ENCODE measurements at regions not wholly inside any gene's neighbourhood (a gene's known extent, or its start where the extent isn't known, plus 50 kb on each side); places are given as distances from the start of the nearest gene placed in this dataset.

DNA sequence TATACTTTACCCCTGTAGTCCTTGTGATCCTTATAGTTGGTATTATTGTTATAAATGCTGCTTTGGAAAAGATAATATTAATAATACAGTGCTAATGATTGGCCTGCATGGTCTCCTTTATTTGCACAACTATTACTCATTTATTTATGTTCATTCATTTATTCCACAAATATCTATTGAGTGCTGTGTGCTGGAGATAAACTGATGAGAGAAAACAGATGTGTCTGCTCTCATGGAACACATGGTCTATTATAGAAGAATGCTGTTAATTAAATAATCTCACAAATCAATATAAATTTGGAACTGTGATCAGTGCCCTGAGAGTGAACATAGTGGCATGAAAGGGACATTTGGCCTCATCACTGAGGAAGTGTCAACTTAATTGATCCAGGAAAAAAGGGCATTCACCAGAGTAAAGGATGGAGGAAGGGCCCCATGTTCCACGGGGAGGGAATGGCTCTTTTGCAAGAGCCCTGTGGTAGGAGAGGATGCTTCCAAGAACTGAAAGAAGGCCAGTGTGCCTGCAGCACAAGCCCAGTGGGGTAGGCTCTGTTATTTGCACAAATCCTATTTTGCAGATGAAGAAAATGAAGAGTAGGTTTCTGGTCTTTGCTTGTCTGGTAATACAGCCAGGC is 91.5 kb upstream of the STK39 start:
- DNase-seq (ENCODE audit: low spot score) = no peak

DNA sequence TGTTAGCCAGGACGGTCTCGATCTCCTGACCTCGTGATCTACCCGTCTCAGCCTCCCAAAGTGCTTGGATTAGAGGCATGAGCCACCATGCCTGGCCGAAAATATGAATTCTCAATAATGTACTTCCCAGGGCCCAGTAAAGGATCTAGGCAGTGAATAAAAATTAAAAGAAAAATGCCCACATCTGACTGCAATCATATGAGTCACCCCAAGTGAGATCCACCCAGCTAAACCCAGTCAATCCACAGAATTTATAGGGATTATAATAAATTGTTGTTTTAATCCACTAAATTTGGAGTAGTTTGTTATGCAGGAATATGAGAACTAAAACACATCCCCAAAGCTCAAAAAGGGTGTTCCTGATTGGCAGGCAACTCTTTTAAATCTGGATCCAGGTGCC is 93.5 kb upstream of the STK39 start:
- DNase-seq (ENCODE audit: low spot score) = no peak

DNA sequence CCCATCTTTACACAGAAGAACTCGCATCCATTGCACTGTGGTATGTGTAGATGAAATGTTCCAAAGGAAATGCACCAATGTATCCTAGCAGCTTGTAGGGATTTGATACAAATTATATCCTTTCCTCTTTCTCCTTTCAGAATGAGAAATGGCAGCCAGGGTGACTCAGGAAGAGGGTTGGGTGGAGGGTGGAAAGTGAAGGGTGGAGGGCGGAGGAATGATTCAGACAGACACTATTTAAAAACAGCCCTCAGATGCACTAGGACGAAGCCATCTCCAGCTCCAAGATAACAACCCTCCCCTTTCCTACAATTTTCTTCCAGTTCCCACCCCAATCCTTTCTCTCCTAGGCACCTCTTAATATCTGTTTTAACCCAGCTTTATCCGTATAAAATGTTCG is 96.2 kb upstream of the STK39 start:
- peak; percentile 71 for DNase-seq (ENCODE audit: low spot score)

DNA sequence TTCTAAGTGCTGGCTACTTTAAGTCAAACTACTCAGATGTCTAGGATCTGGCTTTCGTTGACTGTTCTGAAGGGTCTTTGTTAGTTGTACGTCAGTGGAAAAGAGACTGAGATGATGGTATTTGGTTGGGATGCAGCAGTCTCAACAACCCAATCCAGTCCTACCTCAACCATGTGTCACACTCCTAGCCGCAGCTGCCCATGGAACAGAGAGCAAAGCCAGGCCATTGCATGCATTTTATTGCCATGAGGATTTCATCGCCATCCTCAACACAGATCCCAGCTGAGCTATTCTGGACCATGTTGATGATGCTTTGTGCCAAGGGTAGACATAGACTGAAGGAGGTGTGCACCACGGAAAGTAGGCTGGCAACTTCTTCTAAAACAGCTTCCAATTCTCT is 97.3 kb upstream of the STK39 start:
- no peak for DNase-seq (ENCODE audit: low spot score)

DNA sequence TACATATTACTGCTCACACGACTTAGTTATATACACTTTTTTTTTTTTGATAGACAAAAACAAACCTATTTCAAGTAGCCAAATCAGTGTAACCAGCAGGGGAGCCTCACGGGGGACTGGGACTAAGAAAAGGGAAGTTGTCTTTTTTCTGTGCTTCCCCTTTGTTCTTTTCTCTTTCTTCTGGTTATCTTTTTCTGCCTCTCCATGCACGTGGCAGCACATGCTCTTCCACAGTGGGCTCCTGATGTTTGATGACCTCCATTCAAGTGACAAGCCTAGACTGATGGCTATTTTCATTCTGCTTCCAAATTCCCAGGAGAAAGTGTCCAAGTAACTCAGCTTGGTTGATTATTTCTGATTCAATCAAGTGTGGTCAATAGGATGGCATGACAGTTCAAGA is 98.2 kb upstream of the STK39 start:
- DNase-seq (ENCODE audit: low spot score) = no peak

DNA sequence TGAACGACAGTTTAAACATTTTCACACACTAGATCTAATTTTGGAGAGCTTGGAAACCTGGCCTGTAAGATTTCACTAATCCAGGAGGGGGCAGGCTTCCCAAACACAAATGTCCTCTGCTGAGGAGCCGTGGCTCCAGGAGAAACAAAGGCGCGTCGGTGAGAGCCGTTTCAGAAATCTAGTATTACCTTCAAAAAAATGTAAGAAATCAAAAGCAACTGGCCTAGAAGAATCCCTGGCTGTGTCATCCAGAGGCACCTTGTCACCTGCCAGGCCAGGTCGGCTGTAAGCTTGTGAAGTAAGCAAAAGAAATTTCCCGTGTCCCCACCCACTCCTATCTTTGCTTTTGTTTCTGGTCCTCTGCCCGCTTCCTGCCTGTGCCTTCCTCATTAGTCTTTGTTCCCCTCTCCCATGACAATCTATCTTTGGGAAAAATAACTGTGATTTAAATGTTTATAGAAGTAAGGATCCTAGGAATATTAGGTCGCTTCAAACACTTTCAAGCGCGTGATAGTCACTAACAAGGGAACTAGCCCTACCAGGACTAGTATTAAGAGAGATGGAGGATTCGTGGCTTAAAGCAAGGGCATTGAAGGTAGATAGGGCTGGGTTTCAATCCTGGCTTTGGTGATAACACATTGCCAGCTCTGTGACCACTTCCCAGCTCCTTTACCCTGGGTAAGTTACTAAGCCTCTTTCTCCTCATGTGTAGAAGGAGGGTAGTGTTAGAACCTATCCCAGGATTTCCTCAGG is 99.5 kb upstream of the STK39 start:
- peak; percentile 59 for DNase-seq (ENCODE audit: low spot score)

DNA sequence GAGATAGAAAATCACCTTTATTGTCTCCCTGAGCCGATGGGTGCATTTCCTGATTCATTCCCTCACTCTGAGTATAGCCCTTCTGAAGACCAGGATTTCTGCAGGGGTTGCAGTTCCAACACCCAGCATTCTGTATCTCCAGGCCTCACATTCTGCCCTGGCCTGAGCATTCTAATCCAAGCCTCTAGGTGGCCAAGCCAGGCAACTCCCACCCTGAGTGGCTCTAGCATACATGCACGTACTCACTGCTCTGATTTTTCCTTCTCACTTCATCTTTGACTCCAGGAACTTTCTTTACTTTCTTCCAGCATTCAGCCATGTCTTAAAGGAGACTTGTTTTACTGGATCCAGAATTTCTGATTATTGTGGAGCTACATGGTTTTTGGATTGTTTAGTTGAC is 100.7 kb upstream of the STK39 start:
- no peak for DNase-seq (ENCODE audit: low spot score)

DNA sequence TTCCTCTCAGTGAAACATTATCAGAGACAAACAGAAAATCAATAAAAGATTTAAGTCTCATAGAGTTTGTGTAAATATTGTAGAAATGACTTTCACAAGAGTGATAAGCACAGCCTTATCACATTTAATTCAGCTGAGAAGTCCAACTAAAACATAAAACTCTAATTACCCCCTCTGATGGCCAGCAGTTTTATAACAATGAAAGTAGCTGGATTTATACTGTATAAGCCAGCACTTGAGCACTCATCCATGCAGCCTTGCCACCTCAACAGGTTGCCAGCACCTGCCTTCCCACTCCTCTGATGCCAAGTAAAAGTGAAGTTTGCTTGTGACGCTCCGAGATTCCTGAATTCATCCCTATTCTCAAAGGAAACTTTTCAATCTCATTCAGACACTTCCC is 103.0 kb upstream of the STK39 start:
- no peak for DNase-seq (ENCODE audit: low spot score)

DNA sequence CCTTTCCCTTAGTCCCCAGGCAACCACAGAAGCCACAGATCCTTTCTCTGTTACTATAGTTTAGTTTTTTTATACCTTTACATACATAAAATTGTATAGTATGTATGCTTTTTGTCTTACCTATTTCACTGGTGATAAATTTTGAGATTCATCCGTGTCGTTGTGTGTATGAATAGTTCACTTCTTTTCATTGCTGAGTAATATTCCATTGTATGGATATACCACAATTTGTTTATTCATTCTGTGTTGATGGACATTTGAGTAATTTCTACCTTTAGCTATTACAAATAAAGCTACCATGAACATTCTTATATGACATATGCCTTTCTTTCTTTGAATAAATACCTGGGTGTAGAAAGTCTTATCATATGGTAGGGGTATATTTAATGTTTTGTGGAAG is 102.8 kb upstream of the CERS6 start:
- DNase-seq (ENCODE audit: low spot score) = no peak

DNA sequence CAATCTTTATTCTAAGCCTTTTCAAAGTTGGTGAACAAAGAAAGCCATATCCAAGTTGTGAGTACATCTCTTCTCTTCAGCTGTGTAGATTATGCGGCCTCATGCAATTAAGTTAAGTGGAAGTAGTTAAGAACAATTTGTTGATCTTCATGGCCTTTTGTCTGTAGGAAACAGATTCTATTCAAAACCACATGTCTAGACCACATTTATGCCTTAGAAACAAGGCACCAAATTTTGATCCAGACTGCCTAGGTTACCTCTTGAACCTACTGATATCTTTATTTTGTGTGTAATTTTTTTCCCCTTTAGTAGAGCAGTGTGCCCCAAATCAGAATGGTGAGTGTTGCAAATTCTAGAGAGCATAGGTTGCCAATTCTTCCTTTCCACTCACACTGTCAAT is 101.6 kb upstream of the CERS6 start:
- no peak for DNase-seq (ENCODE audit: low spot score)

DNA sequence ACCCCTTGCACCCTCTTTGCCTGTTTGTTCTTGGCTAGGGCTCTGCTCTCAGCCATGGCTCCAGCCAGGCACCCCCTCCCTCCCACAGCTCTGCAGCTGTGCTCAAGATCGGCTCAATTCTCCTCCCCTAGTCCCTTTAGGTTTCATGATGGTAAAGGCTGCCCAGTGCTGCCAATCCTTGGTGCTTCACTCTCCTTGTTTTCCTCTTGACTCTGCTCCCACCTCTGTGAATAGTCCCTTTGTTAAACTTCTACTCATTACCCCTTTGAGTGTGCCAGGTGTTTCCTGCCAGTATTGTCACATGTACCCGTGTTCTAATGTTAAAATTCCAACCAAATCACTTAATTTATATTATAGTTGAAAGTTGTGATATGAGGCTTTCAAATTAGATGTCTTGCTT is 101.0 kb upstream of the CERS6 start:
- DNase-seq (ENCODE audit: low spot score) = no peak

DNA sequence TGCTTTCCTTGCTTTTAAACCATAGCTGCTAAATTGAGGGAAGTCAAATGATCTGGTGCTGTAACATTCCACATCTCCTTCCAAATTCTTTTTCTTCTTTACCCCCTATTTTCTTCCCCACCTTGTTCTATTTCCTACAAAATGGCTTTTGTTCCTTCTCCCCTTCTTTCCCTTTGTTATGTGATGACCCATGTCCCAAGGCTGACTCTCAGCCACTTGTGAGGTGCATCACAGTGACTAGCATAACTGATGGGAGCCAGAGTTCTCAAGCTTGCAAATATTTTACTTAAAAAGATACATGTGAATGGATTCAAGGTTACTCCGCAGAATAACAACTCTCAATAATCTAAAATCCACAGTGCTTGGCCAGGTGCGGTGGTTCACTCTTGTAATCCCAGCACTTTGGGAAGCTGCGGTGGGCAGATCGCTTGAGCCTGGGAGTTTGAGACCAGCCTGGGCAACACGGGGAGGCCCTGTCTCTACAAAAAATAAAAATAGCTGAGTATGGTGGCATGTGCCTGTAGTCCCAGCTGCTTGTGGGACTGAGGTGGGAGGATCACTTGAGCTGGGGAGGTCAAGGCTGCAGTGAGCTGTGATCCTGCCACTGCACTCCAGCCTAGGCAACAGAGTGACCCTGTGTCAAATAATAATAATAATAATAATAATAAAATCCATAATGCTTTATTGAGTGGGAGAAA is 100.1 kb upstream of the CERS6 start:
- no peak for DNase-seq (ENCODE audit: low spot score)

DNA sequence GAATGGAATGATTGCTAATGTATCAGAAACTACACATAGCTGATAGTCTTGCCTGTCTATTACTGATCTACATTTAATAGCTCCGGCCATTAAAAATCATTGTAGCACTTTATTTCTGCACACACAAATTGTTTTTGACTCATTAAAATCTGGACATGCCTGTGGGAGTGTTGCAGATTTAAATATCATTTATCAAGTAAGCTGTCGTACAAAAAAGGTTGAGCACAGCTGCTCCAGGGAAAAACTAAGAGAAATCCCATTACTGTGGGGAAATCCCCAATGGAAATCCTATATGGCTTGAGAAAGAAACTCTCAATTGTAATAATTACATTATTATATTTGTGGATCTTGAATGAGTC is 99.6 kb upstream of the CERS6 start:
- DNase-seq (ENCODE audit: low spot score) = no peak

DNA sequence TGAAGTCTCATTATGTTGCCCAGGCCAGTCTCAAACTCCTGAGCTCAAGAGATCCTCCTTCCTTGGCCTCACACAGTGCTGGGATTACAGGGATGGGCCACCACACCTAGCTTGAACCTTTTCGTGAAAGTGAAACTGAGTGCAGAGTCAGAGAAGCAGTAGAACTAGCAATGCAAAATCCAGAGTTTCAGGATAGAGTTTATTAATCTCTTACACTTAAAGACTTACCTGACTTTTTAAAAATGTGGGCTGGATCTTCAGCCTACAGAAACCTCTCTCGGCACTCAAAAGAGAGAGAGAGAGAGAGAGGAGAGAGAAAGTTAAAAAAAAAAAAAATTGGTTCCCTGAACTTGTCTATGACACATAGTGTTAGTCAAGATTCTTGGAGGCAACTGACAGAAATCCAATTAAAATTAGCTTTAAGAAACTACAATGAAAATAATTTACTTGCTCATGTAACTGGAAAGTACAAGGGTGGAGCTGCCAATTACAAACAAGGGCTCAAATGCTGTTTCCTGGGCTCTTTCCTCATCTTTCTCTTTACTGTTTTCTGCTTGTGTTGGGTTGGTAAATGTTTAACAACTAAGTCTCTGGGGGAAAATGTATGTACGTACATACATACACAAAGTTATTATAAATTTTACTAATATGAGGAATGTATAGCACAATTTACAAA is 98.1 kb upstream of the CERS6 start:
- no peak for DNase-seq (ENCODE audit: low spot score)

DNA sequence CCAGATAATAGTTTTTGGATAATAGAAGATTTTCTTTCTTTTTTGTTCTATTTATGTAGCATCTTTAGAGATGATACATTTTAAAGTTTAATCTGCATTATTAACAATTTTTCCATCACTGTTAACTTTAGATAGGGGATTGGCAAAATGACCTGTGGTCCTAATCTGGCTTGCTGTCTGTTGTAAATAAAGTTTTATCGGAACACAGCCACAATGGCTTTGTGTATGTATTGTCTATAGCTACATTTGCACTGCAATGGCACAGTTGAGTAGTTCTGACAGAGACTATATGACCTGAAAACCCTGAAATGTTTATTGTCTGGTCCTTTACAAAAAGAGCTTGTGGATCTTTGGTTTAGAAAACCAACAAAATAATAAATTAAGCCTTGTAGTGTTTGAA is 97.0 kb upstream of the CERS6 start:
- DNase-seq (ENCODE audit: low spot score) = no peak

DNA sequence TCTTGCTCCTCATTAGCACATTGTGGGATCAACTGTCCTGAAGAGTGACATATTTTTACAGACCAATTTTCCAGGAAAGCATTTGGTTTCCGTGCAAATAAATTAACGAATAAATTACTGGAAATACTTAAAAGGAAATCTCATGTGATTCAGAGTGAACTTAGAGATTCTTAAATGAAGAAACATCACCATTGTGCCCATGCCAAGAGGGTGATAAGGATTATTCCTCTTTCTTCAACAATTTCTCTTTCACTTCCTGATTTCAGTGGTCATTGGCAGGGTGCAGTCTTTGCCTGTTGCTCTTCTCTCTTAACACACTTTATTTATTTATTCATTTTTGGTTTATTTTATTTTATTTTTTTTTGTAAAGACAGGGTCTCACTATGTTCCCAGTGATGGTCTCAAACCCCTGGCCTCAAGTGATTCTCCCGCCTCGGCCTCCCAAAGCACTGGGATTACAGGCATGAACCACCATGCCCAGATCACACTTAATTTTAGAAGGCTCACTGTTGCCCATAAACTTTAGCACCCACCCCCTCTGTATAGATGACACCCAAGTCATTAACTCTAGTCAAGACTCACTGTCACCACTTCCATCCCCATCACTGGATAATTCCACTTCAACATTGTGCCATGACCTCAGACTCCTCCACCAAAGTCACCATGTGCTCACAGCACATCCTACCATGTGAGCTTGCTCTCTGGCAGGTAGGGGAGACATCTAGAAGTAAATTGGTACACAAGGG is 92.6 kb upstream of the CERS6 start:
- no peak for DNase-seq (ENCODE audit: low spot score)

DNA sequence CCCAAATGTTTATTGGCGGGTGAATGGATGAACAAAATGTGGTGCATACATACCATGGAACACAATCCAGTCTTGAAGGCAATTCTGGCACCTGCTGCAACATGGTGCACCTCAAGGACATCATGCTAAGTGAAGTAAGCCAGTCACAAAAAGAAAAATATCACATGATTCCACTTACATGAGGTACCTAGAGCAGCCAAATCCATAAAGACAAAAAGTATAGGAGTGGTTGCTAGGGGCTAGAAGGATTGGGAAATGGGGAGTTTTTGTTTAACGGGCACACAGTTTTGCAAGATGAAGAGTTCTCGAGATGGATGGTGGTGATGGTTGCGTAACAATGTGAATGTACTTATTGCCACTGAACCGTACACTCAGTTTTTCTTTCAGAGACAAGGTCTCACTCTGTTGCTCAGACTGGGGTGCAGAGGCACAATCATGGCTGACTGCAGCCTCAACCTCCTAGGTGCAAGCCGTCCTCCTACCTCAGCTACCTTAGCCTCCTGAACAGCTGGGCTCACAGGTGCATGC is 90.9 kb upstream of the CERS6 start:
- no peak for DNase-seq (ENCODE audit: low spot score)

DNA sequence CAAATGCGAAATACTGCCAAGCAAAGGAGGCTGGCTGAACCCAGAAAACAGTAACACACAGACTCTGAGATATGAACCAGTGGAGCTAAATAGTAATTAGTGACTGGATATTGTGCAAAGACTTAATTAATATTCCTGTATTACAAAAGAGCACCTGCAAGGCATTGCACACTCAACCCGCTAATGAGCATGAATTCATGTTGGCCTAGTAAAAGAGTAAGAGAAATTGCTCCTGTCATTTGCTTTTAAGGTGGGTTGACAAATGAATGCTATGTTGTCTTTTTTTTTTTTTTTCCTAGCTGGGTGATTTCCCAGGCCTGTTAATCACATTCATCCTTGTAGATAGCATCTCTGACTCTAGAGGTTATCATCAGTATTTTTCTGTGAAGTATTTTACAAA is 87.0 kb upstream of the CERS6 start:
- no peak for DNase-seq (ENCODE audit: low spot score)

DNA sequence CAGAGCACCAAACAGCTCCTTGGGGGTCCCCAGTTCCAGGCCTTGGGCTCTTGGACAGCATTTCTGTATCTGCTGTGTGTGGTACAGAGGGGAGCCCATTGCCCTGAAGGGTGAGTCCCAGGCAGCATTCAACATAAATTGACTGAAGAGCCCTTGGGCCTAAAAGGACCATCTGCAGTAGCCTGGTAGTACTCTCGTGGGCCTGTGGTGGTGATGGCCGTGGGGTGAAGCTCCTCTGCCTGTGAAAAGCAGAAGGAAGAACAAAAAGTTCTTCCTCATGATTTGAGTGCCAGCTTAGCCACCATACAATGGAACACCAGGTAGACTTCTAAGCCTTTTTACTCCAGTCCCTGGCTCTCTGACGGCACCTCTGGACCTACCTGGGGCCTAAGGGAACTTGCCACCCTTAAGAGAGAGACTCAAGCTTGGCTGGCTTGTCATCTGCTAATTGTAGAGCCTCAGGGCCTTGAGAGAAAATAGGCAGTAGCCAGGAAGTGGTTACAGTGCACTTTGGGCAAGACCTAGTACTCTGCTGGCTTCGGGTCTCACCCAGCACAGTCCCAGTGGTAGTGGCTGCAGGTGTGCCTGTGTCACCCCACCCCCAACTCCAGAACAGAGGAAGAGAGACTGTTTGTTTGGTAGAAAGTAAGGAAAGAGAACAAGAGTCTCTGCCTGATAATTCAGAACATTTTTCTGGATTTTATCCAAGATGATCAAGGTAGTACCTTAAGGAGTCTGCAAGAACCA is 84.6 kb upstream of the CERS6 start:
- no peak for DNase-seq (ENCODE audit: low spot score)

DNA sequence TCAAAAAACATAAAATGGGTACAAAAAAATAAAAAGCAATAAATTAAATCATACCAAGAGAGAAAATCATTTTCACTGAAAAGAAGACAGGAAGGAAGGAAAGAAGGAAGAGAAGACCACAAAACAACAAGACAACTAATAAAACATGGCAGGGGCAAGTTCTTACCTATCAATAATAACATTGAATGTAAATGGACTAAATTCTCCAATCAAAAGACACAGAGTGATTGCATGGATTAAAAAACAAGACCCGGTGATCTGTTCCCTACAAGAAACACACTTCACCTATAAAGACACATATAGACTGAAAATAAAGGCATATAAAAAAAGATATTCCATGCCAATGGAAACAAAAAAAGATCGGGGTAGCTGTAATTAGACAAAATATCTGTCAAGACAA is 82.6 kb upstream of the CERS6 start:
- DNase-seq (ENCODE audit: low spot score) = no peak

DNA sequence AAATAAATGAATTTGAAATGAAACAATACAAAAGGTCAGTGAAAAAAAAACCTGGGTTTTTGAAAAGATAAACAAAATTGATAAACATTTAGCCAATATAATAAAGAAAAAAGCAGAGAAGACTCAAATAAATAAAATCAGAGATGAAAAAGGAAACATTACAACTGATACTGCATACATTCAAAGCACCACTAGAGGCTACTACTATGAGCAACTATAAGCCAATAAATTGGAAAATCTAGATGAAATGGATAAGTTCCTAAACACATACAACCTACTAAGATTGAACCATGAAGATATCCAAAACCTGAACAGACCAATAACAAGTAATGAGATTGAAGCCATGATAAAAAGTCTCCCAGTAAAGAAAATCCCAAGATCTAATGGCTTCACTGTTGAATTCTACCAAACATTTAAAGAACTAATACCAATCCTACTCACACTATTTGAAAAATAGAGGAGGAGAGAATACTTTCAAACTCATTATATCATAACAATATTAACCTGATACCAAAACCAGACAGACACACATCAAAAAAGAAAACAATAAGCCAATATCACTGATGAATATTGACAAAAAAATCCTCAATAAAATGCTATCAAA is 80.8 kb upstream of the CERS6 start:
- no peak for DNase-seq (ENCODE audit: low spot score)
